Iris pigment epithelial cell (primary cell): ENCODE measurements at regions not wholly inside any gene's neighbourhood (a gene's known extent, or its start where the extent isn't known, plus 50 kb on each side); places are given as distances from the start of the nearest gene placed in this dataset.
"Not testable (repeated sequence)": the region's sequence is repeated elsewhere in the genome, so short reads cannot be mapped to it uniquely, and the experiment has no call there.

ENCODE experiments used
- DNase-seq: peaks from one replicate; pipeline ENCODE4 v3.0.0-alpha.2; 2011; ENCODE audit warnings: low read depth

- DNase-seq, result no peak
These were observed 81.4 kb downstream of the RERGL start for GRCh38 chr12:18008642-18009041.

- no peak for DNase-seq
These were observed 90.7 kb downstream of the RERGL start for GRCh38 chr12:17999174-17999801.

- peak; percentile 43 for DNase-seq
These were observed 97.9 kb downstream of the RERGL start for GRCh38 chr12:17992002-17992656.

- no peak for DNase-seq
These were observed 107.4 kb downstream of the RERGL start for GRCh38 chr12:17982556-17982955.

GRCh38 chr12:17976202-17976601 is 113.8 kb downstream of the RERGL start:
- peak; percentile 9 for DNase-seq

- no peak for DNase-seq
These were observed 114.2 kb downstream of the RERGL start for GRCh38 chr12:17975763-17976162.

GRCh38 chr12:17975239-17975638 is 114.8 kb downstream of the RERGL start:
- DNase-seq, result no peak

GRCh38 chr12:17971850-17972249 is 118.1 kb downstream of the RERGL start:
- DNase-seq, result peak; percentile 2

GRCh38 chr12:17954788-17955187 is 135.2 kb downstream of the RERGL start:
- no peak for DNase-seq

GRCh38 chr12:17950898-17951297 is 139.1 kb downstream of the RERGL start:
- no peak for DNase-seq

GRCh38 chr12:17949558-17950141 is 140.3 kb downstream of the RERGL start:
- DNase-seq, result no peak

GRCh38 chr12:17928708-17929366 is 161.2 kb downstream of the RERGL start:
- DNase-seq, result peak; percentile 79

GRCh38 chr12:17918013-17918412 is 172.0 kb downstream of the RERGL start:
- DNase-seq, result peak; percentile 28

GRCh38 chr12:17884581-17884980 is 205.4 kb downstream of the RERGL start:
- DNase-seq, result no peak

- no peak for DNase-seq
These were observed 211.3 kb downstream of the RERGL start for GRCh38 chr12:17878714-17879113.

- DNase-seq, result no peak
These were observed 214.8 kb downstream of the RERGL start for GRCh38 chr12:17875230-17875629.

GRCh38 chr12:17866802-17867201 is 223.2 kb downstream of the RERGL start:
- DNase-seq, result no peak

- not testable (repeated sequence) for DNase-seq
These were observed 234.4 kb downstream of the RERGL start for GRCh38 chr12:17855548-17855947.

GRCh38 chr12:17853054-17853453 is 236.9 kb downstream of the RERGL start:
- no peak for DNase-seq

GRCh38 chr12:17841496-17841895 is 248.5 kb downstream of the RERGL start:
- no peak for DNase-seq

- no peak for DNase-seq
These were observed 260.2 kb downstream of the RERGL start for GRCh38 chr12:17829813-17830212.

GRCh38 chr12:17818931-17819330 is 271.1 kb downstream of the RERGL start:
- no peak for DNase-seq

GRCh38 chr12:17810399-17810798 is 279.6 kb downstream of the RERGL start:
- DNase-seq, result no peak
